GM12878 (cell line): ENCODE measurements at regions not wholly inside any gene's neighbourhood (a gene's known extent, or its start where the extent isn't known, plus 50 kb on each side); places are given as distances from the start of the nearest gene placed in this dataset.

Experiments
- ATAC-seq: fragments of 200-7000 bp; cut with Tn5 transposase; 3 replicates; pipeline ENCODE4 v1.9.1; 2020; ENCODE audit warnings: mild to moderate bottlenecking, moderate library complexity
- BruUV-seq: library from RNA; stranded (reverse); fragments of 400-500 nt; replicated peaks from 2 replicates; lab custom pipeline; 2021; lab: Mats Ljungman, UMichigan
- CTCF ChIA-PET: fragments of 300-600 bp; sonication (Branson Sonifier 250); formaldehyde crosslinking; extraction: SDS; loops from one replicate; lab custom pipeline; 2021; ENCODE audit warnings: inconsistent platforms; lab: Yijun Ruan, JAX
- POLR2A ChIA-PET: fragments of 350-600 bp; formaldehyde crosslinking; extraction: SDS; loops from one replicate; lab custom pipeline; 2021; ENCODE audit warnings: inconsistent platforms; lab: Charles Lee
- RAD21 ChIA-PET: fragments of 300-600 bp; sonication (Branson Sonifier 250); formaldehyde crosslinking; loops from one replicate; lab custom pipeline; 2023; ENCODE audit warnings: antibody characterized with exemption; ENCODE audit not compliant: unreplicated experiment; lab: Charles Lee
- SMC1A ChIA-PET: fragments of 300-600 bp; sonication (Branson Sonifier 250); formaldehyde crosslinking; loops from one replicate; lab custom pipeline; 2023; ENCODE audit not compliant: unreplicated experiment, uncharacterized antibody; lab: Charles Lee
- DNase-seq: peaks from one replicate; pipeline ENCODE4 v3.0.0-alpha.2; 2011; ENCODE audit warnings: low read depth, low spot score
- FAIRE-seq: peaks from 3 replicates; lab custom pipeline; 2011; peaks lifted over from hg19 to GRCh38; lab: Jason Lieb, UNC
- H2AFZ ChIP-seq: 2 replicates; pipeline ENCODE4 v1.6.0; 2011; ENCODE audit warnings: low read depth, low read length, control low read depth; ENCODE audit not compliant: control insufficient read depth
- H3K27ac ChIP-seq: 2 replicates; pipeline ENCODE4 v1.5.1; 2011; ENCODE audit warnings: control low read depth; ENCODE audit not compliant: control insufficient read depth, insufficient read depth
- H3K27me3 ChIP-seq, 2 experiments: replicated peaks in 1 of 2; 2 replicates each; pipeline versions ENCODE4 v1.6.0 to v1.6.1; 2011; ENCODE audit warnings: low read length in 1 of 2; ENCODE audit not compliant: control insufficient read depth in 2 of 2, insufficient read depth in 2 of 2
- H3K36me3 ChIP-seq, 2 experiments: 2 replicates each; pipeline ENCODE4 v1.5.1; 2011; ENCODE audit warnings: low read length in 1 of 2; ENCODE audit not compliant: control insufficient read depth in 2 of 2, insufficient read depth in 2 of 2
- H3K4me1 ChIP-seq: 2 replicates; pipeline ENCODE4 v1.6.1; 2011; ENCODE audit warnings: mild to moderate bottlenecking, low read length, moderate library complexity, mixed read lengths; ENCODE audit not compliant: control insufficient read depth, insufficient read depth
- H3K4me2 ChIP-seq: 2 replicates; pipeline ENCODE4 v1.6.0; 2011; ENCODE audit warnings: control low read depth; ENCODE audit not compliant: control insufficient read depth, insufficient read depth
- H3K4me3 ChIP-seq: fragments of 200-600 bp; sonication (generic); 2 replicates; pipeline ENCODE4 v1.5.1; 2016
- H3K79me2 ChIP-seq: 2 replicates; pipeline ENCODE4 v1.6.0; 2011; ENCODE audit warnings: low read length; ENCODE audit not compliant: control insufficient read depth, insufficient read depth
- H3K9ac ChIP-seq: 2 replicates; pipeline ENCODE4 v1.8.0; 2011; ENCODE audit warnings: low read length, control low read depth, mixed read lengths; ENCODE audit not compliant: control insufficient read depth, insufficient read depth
- H3K9me3 ChIP-seq: replicated peaks from 3 replicates; pipeline ENCODE4 v1.5.1; 2011; ENCODE audit warnings: mild to moderate bottlenecking, low read length; ENCODE audit not compliant: control insufficient read depth, insufficient read depth
- H4K20me1 ChIP-seq: 2 replicates; pipeline ENCODE4 v1.6.0; 2011; ENCODE audit not compliant: control insufficient read depth, insufficient read depth
- BMI1 ChIP-seq: fragments of 450-650 bp; IDR thresholded peaks from 2 replicates; pipeline ENCODE4 v1.6.1; 2016; ENCODE audit warnings: mild to moderate bottlenecking, moderate library complexity, borderline replicate concordance
- E2F8 ChIP-seq: fragments of 450-650 bp; IDR thresholded peaks from 2 replicates; pipeline ENCODE4 v1.6.1; 2018; ENCODE audit warnings: mild to moderate bottlenecking, low read depth, moderate library complexity; ENCODE audit not compliant: partially characterized antibody
- EED ChIP-seq: sonication (generic); IDR thresholded peaks from 2 replicates; pipeline ENCODE4 v1.6.1; 2016; ENCODE audit warnings: antibody characterized with exemption, low read depth
- HDAC6 ChIP-seq: fragments of 200-600 bp; sonication (generic); IDR thresholded peaks from one replicate; pipeline ENCODE4 v1.8.0; 2017; ENCODE audit warnings: antibody characterized with exemption; ENCODE audit not compliant: unreplicated experiment
- PAX8 ChIP-seq: fragments of 450-650 bp; IDR thresholded peaks from 2 replicates; pipeline ENCODE4 v1.6.1; 2017; ENCODE audit warnings: mild to moderate bottlenecking, moderate library complexity
- PBX3 ChIP-seq: IDR thresholded peaks from 2 replicates; pipeline ENCODE4 v1.6.1; 2011; ENCODE audit warnings: mild to moderate bottlenecking, low read depth, low read length, moderate library complexity; ENCODE audit not compliant: insufficient replicate concordance
- POLR2AphosphoS5 ChIP-seq: IDR thresholded peaks from 2 replicates; pipeline ENCODE4 v1.6.1; 2011; ENCODE audit warnings: mild to moderate bottlenecking, low read length, inconsistent platforms
- SIX5 ChIP-seq: IDR thresholded peaks from 2 replicates; pipeline ENCODE4 v1.6.1; 2011; ENCODE audit warnings: mild to moderate bottlenecking, low read depth, low read length, moderate library complexity; ENCODE audit not compliant: severe bottlenecking
- TARDBP ChIP-seq: IDR thresholded peaks from 2 replicates; pipeline ENCODE4 v1.6.1; 2016; ENCODE audit warnings: borderline replicate concordance
- ZNF592 ChIP-seq: fragments of 450-650 bp; IDR thresholded peaks from 2 replicates; pipeline ENCODE4 v1.6.1; 2017; ENCODE audit warnings: mild to moderate bottlenecking, moderate library complexity
- ZNF687 ChIP-seq: fragments of 450-650 bp; IDR thresholded peaks from 2 replicates; pipeline ENCODE4 v1.6.1; 2017; ENCODE audit warnings: mild to moderate bottlenecking, moderate library complexity
- WGBS: methylation state at CpG from one replicate; pipeline ENCODE4 v1.1.6; 2016; ENCODE audit warnings: low lambda C conversion rate; ENCODE audit not compliant: insufficient replicate concordance, insufficient coverage; ENCODE audit errors: missing lambda C conversion rate; 5-methylcytosine and 5-hydroxymethylcytosine counted together
- in situ Hi-C: fragments of 300-500 bp; cut with MboI; formaldehyde crosslinking; loops from 9 replicates; pipeline ENCODE4 v1.14.3; 2018; ENCODE audit warnings: mixed read lengths
- intact Hi-C: fragments of 100-400 bp; cut with micrococcal nuclease; formaldehyde crosslinking; loops from one replicate; pipeline ENCODE4 v1.14.2; 2022; ENCODE audit not compliant: unreplicated experiment

- TF ChIP-seq ZNF592 (no peak), EED (no peak), E2F8 (no peak), HDAC6 (no peak), SIX5 (no peak), PAX8 (no peak)
Measured at GRCh38 chr13:103218253-103218652, 152.0 kb upstream of the SLC10A2 start (continued).

- RAD21 ChIA-PET: no interaction called here
- CTCF ChIA-PET: no interaction called here
- Histone ChIP-seq H3K4me2 (no peak overlapping the region), H4K20me1 (no peaks in the 10 kb centered on the region), H3K79me2 (no peaks in the 10 kb centered on the region), H3K9ac (no peak overlapping the region), H2AFZ (no peak overlapping the region), H3K4me3 (no peak overlapping the region), H3K27ac (no peak overlapping the region), H3K4me1 (no peaks in the 10 kb centered on the region), H3K27me3 (no peaks in the 10 kb centered on the region), H3K9me3 (no peaks in the 10 kb centered on the region), H3K36me3 (no peaks in the 10 kb centered on the region)
- no TSS peak for BruUV-seq
- intact Hi-C loops (no loop called here), in situ Hi-C loops (no loop called here)
- FAIRE-seq (no peak), ATAC-seq (no peak), DNase-seq (no peak)
- POLR2A ChIA-PET: no interaction called here
- SMC1A ChIA-PET: no interaction called here
- WGBS: 13% methylated on average over 7 of the region's 7 CpGs
- TF ChIP-seq TARDBP (no peak), PBX3 (no peak), BMI1 (no peak), POLR2AphosphoS5 (no peak), ZNF687 (no peak)
Measured at GRCh38 chr13:103213152-103213551, 146.9 kb upstream of the SLC10A2 start.
